GM12891 (cell line): ENCODE measurements at regions not wholly inside any gene's neighbourhood (a gene's known extent, or its start where the extent isn't known, plus 50 kb on each side); places are given as distances from the start of the nearest gene placed in this dataset.

ENCODE experiments used
- DNase-seq: peaks from one replicate; pipeline ENCODE4 v3.0.0; 2011; ENCODE audit warnings: low spot score; ENCODE audit not compliant: insufficient read length
- FAIRE-seq: peaks from 2 replicates; lab custom pipeline; 2011; peaks lifted over from hg19 to GRCh38; lab: Jason Lieb, UNC
- PAX5 ChIP-seq: IDR thresholded peaks from 2 replicates; pipeline ENCODE4 v1.6.1; 2011; ENCODE audit warnings: low read length, moderate library complexity, mild to moderate bottlenecking; ENCODE audit not compliant: insufficient read depth, severe bottlenecking
- POLR2A ChIP-seq: IDR thresholded peaks from 2 replicates; pipeline ENCODE4 v1.6.1; 2011; ENCODE audit warnings: low read depth, low read length, control low read depth
- POLR2AphosphoS5 ChIP-seq: IDR thresholded peaks from 2 replicates; pipeline ENCODE4 v1.6.1; 2011; ENCODE audit warnings: low read depth, low read length, control low read depth
- POU2F2 ChIP-seq: IDR thresholded peaks from 2 replicates; pipeline ENCODE4 v1.6.1; 2011; ENCODE audit warnings: low read depth, mild to moderate bottlenecking, control low read depth, low read length, moderate library complexity
- SPI1 ChIP-seq: IDR thresholded peaks from 2 replicates; pipeline ENCODE4 v1.6.1; 2011; ENCODE audit warnings: low read depth, low read length, control low read depth
- TAF1 ChIP-seq: IDR thresholded peaks from 2 replicates; pipeline ENCODE4 v1.6.1; 2011; ENCODE audit warnings: low read depth, low read length, control low read depth

DNA sequence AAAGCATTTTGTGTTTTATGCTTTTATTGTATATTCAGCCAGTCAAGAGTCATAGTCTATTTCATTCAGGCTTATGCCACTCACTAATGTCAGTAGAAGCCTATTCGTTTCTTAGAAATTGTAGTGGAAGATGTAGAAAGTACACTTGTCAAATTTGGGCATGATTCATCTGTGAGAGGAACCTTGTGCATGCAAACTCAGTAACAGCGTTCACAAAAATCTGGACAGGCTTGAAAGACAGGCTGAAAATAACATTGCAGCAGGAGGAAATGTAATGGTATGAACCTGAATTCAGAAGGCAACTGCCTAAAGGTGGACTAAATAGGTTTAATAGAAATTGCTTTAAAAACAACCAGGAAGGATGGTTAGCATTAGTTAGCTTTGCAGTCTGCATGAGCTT, 213.5 kb downstream of the CMPK2 start:
- FAIRE-seq (no peak), DNase-seq (no peak)
- TF ChIP-seq SPI1 = no peak
- no peak for TF ChIP-seq POLR2A
- TF ChIP-seq POU2F2 = no peak
- TF ChIP-seq POLR2AphosphoS5 = no peak
- TF ChIP-seq PAX5 = no peak
- no peak for TF ChIP-seq TAF1

DNA sequence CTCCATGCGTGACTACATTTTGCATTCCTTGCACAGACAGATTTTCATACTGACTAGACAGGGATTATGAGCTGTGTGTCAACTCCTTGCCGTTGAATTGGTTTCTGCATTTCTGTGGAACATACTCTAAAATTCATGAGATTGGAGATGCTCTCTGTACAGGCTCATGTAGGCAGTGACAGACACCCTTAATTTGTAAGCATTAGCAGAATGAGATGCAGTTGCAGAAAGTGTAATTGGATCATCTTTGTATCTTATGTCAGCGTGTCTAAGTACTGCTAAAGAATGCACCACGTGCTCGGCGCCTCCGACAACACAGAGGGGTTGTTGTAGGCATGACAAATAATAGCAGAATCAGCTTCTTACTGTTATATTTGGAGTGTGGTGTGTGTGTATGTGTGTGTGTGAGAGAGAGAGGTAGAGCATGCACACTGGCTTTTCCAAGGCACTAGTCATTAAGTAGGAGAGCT, 212.4 kb downstream of the CMPK2 start:
- no peak for FAIRE-seq
- TF ChIP-seq TAF1 (no peak), SPI1 (no peak), POLR2AphosphoS5 (no peak), PAX5 (no peak), POU2F2 (no peak), POLR2A (no peak)
- DNase-seq = no peak

DNA sequence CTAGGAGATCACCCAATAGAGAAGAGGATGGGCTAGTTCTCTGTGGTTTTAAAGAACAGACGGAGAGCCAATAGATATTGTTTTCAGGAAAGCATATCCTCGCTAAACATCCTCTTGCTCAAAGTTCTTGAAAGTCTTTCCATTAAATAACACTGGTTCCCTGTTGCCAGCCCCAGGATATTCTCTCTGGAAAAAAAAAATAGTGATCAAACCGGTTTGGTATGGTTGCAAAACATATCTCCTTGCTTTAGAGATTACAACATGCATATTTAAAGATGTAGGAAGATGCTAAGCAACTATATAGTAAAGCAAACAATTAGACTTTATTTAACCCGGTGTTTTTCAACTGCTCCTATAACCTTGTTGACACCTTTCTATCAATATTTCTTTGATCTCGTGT, 211.4 kb downstream of the CMPK2 start:
- DNase-seq (no peak), FAIRE-seq (no peak)
- TF ChIP-seq POU2F2 = no peak
- no peak for TF ChIP-seq TAF1
- no peak for TF ChIP-seq POLR2AphosphoS5
- no peak for TF ChIP-seq POLR2A
- no peak for TF ChIP-seq SPI1
- no peak for TF ChIP-seq PAX5

DNA sequence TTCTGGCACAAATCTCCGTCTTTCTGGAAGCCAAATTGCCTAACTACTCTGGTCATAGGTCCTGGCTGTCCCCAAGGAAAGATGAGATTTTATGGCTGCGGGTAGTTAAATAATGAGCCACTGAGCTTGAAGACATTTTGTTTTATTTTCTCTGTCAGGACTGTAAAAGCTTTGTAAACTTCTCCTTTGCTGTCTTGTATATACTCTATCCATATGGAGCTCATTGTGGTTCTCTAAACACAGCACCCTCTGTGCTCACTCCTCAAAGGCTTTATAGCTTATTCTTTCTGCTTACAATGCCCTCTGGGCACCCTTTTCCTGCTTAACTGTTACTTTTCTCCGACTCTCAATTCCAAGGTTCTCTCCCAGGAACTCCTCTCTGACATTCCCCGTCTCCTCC, 209.1 kb downstream of the CMPK2 start:
- FAIRE-seq = no peak
- no peak for DNase-seq
- TF ChIP-seq POLR2AphosphoS5 (no peak), POU2F2 (no peak), POLR2A (no peak), TAF1 (no peak), SPI1 (no peak), PAX5 (no peak)

DNA sequence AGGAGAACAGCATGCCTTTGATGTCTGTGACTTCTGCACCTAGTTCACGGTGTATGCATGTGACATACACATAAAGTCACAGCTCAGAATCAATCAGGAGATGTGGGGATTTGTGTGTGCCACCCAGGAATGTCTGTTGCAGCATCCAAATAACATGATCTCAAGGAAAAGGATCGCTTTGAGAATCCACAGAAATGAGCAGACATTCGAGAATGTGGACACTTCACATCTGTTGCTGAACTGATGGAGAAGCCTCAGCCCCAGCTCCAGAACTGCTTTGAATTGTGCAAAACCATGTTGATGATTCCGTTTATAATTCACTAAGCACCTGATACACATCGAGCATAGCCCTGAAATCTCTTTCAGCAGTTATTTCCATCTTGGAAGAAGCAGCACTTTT, 208.6 kb downstream of the CMPK2 start:
- no peak for TF ChIP-seq TAF1
- TF ChIP-seq SPI1 = no peak
- no peak for TF ChIP-seq POU2F2
- TF ChIP-seq POLR2A = no peak
- TF ChIP-seq POLR2AphosphoS5 = no peak
- no peak for TF ChIP-seq PAX5
- no peak for DNase-seq
- no peak for FAIRE-seq

DNA sequence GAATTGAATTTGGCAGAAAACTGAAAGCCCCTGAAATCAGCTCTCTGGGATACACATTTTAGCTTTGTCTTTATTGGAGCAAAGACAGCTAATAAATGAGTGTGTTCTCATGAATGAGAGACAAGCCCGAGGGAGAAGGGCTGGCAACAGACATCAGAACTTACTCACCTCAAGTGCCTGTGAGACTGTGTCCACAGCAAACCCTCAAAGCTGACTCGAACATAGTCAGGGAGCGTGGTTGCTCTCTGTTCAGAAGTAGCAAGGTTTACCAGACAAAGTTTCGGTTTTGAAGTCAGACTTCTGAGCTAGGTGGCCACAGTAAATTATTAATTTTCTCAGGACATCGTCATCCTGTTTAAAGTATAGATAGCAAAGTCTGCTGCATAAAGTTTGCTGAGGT, 207.9 kb downstream of the CMPK2 start:
- FAIRE-seq (no peak), DNase-seq (no peak)
- no peak for TF ChIP-seq POLR2A
- no peak for TF ChIP-seq PAX5
- no peak for TF ChIP-seq POLR2AphosphoS5
- no peak for TF ChIP-seq POU2F2
- TF ChIP-seq TAF1 = no peak
- TF ChIP-seq SPI1 = no peak

DNA sequence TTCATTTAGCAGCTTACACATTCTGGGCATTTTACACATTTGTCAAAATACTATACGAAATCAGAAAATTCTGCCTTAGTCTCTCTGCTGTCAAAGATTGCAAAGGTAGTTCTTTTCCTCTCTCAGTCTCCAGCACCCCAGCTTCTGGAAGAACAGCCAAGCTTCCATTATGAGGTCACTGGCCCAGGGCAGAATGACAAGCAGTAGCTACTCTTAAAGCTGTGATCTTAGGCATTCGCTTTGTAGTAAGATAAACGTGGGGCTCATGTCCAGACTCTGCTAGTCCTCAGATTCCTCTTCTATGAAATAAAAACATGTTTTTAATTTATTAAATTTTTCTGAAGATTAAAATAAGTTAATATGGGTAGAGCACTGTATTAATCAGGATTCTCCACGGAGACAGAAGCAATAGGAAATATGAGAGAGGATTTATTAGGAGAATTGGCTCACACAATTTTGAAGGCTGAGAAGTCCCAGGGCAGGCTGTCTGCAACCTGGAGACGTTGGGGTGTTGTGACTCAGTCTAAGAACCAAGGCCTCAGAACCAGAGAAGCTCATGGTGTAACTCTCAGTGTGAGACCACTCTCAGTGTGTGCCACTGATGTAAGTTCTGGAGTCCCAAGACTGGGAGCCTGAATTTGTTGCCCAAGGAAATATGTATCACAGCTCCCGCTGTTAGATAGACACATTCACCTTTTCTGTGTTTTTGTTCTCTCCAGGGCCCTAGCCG, 201.2 kb downstream of the CMPK2 start:
- DNase-seq (no peak), FAIRE-seq (no peak)
- TF ChIP-seq POLR2A (no peak), SPI1 (no peak), TAF1 (no peak), POU2F2 (no peak), POLR2AphosphoS5 (no peak), PAX5 (no peak)

DNA sequence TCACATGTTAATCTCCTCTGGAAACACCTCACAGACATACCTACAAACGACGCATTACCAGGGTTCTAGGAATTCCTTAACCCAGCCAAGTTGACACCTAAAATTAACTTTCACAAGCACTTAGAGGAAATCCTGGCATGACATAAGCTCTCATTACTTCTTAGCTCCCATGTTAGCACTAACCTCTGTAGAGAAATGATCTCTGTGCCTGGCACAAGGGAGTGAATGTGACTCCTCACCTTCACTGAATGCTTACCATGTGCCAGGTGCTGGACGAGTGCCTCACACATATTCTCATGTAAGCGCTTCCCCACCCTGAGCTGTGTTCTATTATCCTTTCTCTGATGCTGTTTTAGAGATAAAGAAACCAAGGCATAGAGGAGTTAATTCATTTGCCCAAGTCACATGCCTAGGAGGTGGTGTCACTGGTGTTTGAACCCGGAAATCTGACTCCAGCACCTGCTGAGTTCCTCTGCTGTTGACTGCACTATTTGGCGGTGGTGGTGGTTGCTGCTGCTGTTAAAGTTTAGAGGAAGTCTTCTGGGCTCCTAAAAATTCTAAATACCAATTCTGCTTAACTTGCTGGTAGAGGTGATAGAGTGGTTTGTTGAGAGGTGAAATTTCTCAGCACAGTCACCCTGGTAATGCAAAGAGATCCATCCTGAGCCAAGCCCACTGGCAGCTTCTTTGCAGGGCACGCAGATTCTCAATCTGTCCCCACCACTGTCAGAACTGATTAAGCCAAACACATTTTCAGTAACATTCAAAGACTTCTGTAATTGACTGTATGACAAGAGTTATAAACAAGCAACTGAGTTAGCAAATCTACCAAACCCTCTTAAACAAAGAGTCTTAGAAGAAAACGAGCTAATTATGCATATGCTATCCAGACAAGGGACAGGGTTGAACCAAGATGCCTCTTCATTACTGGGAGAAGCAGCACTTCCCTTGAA, 200.3 kb downstream of the CMPK2 start:
- DNase-seq = no peak
- FAIRE-seq = no peak
- TF ChIP-seq POLR2A (no peak), PAX5 (no peak), TAF1 (no peak), POLR2AphosphoS5 (no peak), SPI1 (no peak)

DNA sequence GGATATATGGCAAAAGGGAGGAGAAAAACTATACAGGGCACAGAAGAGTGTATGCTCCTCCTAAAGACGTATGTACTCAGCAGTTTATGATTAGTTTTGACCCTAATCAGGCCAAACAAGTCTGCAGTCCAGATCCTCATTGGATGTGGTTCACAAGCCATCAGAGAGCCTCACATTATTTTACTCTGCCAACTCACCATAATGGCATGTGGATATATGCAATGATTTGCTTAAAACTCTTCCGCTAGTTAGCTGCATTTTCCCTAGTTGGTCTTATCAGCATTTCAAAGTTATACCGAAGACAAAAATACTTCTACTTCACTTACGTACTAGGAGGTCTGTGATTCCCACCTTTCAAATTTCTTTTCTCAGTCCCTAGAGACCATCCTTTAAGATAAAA, 198.4 kb downstream of the CMPK2 start:
- TF ChIP-seq POLR2AphosphoS5 (no peak), PAX5 (no peak), TAF1 (no peak), POU2F2 (no peak), SPI1 (no peak), POLR2A (no peak)
- DNase-seq = no peak
- FAIRE-seq = no peak
